Activated T-helper 1 cell treated with anti-CD3 and anti-CD28 coated beads, Interleukin-2, amount 50 U/mL, for 16 hours (primary cell): ENCODE measurements at regions not wholly inside any gene's neighbourhood (a gene's known extent, or its start where the extent isn't known, plus 50 kb on each side); places are given as distances from the start of the nearest gene placed in this dataset.
"Not testable (repeated sequence)": the region's sequence is repeated elsewhere in the genome, so short reads cannot be mapped to it uniquely, and the experiment has no call there.

ENCODE experiments used
- DNase-seq, 2 donors: peaks; one replicate each; pipeline ENCODE4 v3.0.0-alpha.2; 2020; ENCODE audit warnings: low read depth in 1 of 2, low spot score in 1 of 2

DNA sequence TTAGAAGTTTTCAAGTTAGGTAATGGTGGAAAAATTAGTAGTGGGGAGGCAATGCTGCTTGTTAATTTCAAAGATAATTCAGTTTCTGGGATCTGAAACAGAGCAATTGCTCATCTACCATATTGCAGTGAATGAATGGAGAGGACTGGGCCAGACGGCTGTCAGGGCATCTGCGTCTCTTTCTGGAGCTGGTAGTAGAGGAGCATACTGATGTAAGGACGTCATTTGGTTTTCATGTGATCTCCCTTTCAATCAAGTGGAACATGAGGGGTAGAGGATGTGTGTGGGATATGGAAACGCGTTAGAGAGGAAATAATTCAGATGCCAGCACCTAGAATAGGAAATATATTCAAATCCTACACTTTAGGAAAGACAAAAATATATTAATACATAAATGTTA is 490.3 kb downstream of the ADCYAP1 start:
- DNase-seq = no peak

DNA sequence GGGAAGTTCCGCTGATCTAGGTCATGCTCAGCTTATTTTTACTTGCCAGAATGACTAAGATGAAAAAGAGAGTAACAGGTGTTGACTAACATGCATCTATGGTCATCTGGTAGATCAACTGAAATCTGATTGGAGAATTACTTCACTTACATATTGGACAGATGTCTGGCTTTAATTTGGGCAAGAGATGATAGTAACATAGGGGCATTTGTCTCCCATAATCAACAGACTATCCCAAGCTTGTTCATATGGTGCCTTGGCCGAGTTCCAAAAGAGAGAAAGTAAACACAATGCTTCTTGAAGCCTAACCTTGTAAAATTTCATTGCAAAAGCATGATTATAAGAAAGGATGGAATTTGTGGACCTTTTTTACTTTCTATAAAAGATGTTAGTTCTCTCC is 503.7 kb downstream of the ADCYAP1 start:
- no peak for DNase-seq

DNA sequence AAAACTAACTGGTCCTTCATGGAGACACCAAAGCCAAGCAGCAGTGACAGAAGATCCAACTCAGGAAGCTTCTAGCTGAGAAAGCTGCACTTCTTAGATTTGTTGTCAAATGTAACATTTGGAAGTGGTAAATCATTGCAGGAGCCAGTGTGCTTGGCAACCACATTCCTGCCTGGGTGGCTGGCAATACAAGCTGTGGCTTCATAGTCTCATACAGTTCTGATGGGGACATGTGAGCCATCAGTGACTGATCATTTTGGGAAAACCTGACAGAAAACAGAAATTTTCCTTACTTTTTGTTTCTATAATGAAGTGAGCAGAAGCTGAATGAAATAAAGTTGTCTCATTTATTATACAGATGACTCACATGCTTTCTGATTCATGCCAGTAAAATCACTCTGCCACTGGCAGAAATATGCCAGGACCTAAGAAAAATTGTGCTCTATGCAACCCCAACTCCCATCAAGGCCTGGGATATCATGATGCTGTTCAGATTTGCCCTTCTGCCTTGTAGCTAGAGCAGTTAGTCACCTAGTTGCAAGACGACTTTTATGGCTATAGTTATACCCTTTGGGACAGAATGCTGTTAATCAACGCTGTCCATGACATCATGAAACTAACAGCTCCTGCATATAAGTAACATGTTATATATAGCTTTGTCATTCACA is 508.1 kb downstream of the ADCYAP1 start:
- no peak for DNase-seq

DNA sequence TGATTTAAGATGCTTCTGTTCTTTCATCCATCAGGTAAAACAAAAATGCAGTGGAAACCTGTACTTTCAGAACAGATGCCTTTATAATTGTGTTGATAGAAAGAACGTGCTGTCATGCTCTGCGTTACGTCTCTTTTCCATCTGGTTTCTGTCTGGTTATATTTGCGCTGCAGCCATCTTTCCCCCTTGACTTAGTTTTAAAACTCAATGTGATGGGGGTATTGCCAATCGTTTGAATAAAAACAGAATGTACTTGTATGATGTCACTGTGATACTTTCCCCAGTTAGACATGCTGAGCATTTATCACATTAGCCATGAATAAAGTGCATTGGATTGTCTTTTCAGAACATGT is 508.6 kb downstream of the ADCYAP1 start:
- no peak for DNase-seq

DNA sequence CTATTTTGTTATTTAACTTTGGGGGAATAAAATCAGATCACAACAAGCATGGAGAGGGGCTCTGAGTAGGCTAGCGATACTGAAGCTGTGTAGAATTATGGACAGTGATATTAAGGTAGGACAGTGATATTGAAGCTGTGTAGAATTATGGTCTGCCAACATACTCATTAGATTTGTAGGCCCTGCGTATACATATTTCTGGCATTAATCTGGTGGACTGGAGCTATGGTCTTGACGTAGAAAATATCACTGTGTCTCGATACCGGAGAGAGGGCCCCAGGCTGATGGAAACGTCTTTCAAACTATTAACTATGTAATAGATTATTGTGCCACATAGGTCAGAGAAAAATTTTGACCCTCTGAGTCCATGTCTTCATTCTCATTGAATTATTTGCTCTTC is 511.4 kb downstream of the ADCYAP1 start:
- DNase-seq = no peak

DNA sequence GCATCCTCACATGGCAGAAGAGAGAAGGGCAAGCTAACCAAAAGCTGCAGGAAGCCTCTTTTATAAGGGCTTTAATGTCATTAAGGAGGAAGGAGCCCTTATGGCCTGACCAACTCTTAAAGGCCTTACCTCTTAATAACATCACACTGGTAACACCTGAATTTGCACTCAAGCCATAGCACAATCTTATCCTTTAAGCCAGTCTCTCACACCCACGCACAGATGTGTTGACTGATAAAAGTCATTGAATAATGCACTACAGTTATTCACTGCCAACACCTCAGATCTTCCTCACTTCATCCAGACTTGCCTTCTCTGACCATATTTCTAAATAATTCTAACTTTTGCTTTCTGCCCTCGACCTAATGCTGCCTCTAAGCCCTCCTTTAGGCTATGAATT is 516.8 kb downstream of the ADCYAP1 start:
- DNase-seq = no peak

DNA sequence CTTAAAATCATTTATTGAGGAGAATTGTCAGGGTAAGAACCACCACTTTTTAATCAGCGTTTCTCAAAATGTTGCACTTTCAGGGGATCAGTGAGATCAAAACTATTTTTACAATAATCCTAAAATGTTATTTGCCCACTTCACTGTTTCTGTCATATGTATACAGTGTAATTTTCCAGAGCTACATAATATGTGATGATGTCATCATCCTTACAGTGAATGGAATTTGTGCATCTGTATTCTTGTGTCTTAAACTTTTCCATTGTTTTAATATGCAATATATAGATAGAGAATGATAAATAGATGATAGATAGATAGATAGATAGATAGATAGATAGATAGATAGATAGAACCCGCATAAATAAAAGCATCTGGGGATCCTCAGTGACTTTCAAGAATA is 518.0 kb downstream of the ADCYAP1 start:
- no peak for DNase-seq

DNA sequence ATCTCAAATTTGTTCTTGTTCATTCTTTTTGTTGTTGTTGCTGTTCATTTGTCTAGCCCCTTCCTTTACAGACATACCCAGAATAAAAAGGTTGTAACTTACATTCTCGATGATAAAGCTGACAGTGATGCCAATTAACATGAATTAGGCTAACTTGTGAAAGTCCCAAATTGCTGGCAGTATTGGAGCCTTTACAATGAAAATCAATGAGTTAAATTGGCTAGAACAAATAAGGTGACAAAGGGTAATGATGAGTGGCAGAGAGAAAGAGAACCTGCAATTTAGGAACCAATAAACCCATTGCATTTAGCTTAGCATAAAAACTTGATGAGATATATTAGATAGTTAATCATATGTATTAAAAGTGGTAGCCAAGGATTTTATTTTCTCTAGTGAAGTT is 521.0 kb downstream of the ADCYAP1 start:
- DNase-seq = no peak

DNA sequence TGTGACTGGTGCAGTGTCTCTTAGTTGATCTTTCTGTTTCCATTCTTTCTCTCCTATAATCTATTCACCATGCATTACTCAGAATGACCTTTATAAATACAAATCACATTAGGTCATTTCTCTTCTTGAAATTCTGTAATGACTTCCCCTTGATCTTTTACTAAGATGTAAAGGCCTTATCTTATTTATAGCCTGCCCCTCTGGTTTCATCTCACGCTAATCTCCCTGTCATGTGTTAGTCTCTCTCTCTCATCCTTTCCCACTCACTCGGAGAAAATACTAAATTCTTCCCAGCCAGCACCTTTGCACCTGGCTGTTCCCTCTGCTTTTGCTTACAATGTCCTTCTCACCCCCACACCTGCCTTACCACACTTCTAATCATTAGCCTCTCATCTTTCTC is 530.8 kb downstream of the ADCYAP1 start:
- no peak for DNase-seq

DNA sequence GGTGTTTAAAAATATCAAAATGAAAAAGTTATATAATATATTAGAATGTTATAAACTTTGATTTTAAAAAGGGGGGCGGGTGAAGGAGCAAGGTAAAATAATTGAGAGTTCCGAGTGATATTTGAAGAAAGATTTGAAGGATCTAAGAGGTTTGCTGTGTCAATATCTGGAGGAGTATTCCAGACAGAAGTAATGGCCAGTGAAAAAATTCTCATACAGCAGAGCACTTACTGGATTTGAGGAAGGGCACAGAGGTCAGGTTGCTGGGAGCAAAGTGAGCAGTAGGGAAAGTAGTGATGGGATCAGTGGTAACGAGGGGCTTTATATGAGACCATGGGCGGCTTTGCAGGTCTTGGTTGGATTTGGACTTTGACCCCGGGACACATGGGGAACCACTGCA is 531.5 kb downstream of the ADCYAP1 start:
- no peak for DNase-seq

DNA sequence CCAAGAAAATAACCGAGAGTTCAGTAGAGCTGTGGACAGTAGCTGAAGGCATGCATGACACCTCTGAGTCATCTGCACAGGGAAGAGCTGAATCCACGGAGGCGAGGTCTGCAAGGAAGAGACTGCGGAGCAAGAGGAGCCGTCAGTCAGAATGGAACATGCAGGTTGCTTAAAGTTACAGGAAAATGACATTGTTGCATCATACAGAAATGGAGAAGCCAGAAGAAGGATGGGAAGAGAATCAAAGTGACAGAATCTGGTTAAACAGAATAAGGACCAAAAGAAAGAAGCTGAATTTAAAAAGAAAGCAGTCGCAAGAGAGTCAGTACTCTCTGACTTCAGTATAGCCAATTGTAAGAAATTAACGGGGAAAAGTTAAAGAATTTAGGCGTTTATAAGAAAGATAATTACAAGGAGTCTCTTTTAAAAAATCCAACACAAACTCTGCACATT is 533.8 kb downstream of the ADCYAP1 start:
- DNase-seq = no peak

DNA sequence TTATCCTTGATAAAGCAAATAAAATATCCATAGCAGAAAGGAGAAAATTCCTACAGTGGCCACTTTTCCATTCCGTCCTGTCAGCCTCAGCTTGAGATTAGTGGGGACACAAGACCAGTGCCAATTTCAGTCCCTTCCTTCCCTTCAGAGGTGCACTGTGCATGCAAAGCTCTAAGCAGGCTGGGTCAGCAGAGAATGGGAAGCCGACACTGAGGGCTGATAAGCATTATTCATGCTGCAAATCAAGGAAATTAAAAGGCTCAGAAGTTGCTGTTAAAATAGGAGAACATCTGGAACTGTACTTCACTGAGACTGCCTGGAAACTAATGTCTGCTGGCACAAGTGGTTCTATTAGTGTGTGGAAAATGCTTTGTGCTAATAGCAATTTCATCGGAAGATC is 534.3 kb downstream of the ADCYAP1 start:
- no peak for DNase-seq

DNA sequence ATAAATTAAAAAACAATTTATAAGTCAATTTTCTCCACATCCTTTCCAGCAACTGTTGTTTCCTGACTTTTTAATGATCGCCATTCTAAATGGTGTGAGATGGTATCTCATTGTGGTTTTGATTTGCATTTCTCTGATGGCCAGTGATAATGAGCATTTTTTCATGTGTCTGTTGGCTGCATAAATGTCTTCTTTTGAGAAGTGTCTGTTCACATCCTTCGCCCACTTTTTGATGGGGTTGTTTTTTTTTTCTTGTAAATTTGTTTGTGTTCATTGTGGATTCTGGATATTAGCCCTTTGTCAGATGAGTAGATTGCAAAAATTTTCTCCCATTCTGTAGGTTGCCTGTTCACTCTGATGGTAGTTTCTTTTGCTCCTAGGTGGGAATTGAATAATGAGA is 539.4 kb downstream of the ADCYAP1 start:
- not testable (repeated sequence) for DNase-seq

DNA sequence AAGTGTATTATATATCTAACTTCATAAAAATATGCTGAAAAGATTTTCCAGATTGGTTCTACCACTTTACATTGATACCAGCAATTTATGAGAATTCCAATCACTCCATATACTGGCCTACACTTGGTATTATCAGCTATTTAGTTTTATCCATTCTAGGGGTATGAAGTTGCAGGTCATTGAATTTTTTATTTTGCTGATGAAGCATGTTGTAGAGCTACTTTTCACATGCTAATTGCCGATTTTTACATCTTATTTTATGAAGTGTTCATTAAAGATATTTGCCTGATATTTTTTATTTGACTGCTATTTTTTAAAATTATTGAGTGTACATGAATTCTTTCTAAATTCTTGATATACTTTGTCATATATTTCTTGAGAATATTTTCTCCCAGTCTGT is 542.1 kb downstream of the ADCYAP1 start:
- DNase-seq = no peak

DNA sequence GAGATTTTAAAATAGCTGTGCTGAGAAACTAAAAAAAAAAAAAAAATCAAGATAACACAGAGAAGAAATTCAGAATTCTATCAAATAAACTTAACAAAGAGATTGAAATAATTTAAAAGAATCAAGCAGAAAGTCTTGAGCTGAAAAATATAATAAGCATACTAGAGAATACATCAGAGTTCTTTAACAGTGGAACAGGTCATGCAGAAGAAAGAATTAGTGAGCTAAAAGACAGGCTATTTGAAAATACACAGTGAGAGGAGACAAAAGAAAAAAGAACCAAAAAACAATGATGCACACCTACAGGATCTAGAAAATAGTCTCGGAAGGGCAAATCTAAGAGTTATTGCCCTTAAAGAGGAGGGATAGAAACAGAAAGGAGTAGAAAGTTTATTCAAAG is 548.1 kb downstream of the ADCYAP1 start:
- DNase-seq = no peak

DNA sequence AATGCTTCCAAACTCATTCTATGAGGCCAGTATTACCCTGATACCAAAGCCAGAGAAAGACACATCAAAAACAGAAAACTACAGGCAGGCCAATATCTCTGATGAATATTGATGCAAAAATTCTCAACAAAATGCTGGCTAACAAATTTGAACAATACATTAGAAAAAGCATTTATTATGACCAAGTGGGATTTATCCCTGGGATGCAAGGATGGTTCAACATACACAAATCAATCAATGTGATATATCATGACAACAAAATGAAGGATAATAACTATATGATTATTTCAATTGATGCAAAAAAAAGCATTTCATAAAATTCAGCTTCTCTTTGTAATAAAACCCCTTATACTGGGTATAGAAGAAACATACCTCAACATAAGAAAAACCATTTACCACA is 550.9 kb downstream of the ADCYAP1 start:
- DNase-seq = no peak

DNA sequence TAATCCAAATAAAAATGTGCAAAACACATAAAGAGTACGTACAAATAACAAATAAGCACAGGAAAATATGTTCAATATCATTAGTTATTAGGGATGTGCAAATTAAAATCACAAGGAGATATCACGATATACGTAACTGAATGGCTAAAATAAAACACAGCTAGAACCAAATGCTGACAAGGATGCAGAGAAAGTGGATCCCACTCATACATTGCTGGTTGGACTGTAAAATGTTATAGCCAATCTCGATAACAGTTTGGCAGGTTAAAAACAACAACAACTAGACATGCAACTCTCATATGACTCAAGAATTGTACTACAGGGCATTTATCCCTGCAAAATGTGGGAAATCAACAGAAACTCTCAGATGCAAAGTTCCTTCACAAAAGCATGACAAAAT is 553.9 kb downstream of the ADCYAP1 start:
- no peak for DNase-seq

DNA sequence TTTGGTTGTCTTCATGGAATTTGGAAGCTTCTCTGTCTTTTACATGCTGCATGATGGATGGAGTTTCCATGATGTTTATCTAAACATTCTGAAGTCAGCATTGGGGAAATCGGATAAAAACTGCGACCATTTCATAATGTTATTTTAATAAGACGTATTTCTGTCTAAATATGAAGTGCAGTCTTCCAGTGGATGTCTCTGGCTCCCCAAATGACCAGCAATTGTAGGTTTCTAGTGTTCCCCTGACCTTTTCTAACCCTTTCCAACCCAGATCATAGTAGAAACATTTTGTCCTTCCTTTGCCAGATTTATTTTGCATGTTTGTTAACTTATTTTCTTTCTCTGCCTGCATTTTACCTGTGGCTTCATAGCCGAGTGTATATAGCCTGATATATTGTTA is 559.3 kb downstream of the ADCYAP1 start:
- no peak for DNase-seq

DNA sequence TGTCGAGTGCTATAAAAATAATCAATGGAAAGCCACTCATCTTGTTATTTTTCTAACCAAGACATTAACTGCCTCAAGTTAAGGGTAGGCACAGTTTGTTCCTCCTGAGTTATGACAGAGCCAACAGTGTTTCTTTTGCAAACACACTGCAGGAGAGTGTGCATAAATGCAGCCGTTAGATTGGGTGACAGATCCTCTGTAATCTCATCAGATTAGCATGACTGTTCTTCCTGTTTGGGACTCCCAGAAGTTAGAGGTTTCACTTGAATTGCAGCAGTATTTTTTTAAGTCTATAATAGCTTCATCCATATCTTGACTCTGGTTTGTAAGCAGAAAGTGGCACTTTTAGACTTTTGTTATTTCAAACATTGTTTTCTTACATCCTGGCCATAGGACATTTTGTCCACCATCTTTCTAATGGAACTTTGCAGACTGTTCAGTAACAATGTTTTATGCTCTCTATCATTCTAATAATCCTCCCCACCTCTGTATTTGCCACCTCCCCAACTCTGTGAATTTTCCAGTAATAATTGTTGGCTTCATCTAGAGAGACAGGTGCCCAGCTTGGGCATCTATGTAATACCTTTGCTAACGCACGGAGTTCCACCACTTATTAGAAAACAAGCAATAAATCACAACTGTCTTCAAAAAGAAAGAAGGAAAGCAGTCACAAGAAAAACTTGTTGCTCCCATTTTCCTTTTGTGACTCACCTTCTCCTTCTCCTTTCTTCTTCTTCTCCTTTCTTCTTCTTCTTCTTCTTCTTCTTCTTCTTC is 560.0 kb downstream of the ADCYAP1 start:
- DNase-seq = no peak

DNA sequence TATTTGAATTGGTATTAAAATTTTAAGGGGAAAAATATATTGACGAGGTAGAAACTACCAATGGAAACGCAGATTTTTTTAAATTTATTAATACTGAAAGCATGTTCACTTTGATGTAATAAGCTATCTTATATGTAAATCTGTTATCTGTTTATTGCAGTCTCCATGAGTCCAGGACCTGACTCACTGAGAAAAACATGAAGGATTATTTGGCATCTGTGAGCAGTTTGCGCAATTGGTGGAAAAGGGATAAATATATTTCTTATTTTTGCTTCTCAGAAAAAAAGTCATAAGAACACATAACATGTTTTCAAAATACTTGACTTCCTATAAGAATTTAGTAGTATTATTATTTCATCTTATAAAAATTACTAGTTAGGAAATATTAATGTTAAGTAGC is 561.4 kb downstream of the ADCYAP1 start:
- DNase-seq = no peak

DNA sequence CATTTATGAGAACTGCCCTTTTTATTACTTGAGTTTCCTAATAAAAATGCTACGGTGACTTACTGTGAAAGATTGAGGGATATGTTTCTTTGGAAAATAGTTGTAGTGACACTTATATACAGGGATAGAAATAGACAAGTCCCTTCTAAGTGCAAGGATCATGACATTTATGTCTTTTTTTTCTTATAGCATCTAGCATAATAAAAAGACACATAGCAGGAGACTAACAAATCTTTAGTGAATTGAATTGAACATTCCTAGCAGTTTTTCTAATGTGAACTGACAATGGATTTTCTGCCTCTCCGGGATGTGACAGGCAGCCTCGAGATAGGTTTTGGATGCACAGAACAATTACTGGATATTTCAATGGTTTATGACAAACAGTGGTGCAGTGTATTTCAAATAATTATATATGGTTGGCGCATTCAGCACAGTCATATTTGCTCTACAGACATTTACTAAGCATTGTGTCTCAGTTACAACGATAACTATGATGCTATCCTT is 562.8 kb downstream of the ADCYAP1 start:
- DNase-seq = no peak

DNA sequence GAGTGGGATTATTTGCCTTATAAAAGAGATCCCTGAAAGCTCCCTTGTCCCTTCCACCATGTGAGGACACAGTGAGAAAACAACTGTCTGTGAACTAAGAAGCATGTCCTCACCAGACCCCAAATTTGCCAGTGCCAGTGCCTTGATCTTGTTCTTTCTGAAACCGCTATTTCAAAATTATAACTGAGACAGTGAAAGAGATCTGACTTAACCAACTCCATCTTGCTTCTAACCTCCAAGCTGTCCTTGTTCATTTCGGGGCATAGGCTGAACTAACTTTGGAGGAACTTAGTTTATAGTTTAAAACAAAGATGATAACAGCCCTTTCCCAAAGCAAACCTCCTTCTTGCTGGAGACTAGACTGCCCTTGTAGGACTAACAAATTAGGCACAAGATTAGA is 563.9 kb downstream of the ADCYAP1 start:
- DNase-seq = no peak

DNA sequence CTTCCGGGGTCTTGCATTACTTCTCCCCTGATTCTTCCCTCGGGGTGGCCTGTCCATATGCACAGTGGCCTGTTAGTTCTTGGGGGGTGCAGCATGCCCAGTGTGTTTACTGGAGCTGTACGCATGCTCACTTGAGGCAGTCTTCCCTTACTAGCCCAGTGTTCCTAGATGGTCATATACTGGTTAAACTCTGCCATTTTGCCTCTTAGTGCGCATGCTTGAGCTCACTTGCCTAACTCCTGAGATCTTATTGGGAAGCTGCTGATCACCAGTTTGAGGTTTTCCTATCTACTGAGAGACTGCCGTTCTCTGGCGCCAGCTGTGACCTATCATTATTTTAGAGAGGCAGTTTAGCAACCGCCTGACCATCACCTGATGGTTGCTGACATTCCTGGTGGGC is 571.2 kb downstream of the ADCYAP1 start:
- no peak for DNase-seq
